Liver (tissue), 3 donors: ENCODE measurements at regions not wholly inside any gene's neighbourhood (a gene's known extent, or its start where the extent isn't known, plus 50 kb on each side); places are given as distances from the start of the nearest gene placed in this dataset.

Experiments
- EGR1 ChIP-seq, 2 donors: IDR thresholded peaks; 2 replicates each; pipeline ENCODE4 v1.6.1; 2016 to 2018; ENCODE audit warnings: antibody characterized with exemption in 2 of 2, low read depth in 2 of 2
- HNF4G ChIP-seq: IDR thresholded peaks from 2 replicates; pipeline ENCODE4 v1.6.1; 2016; ENCODE audit warnings: antibody characterized with exemption
- JUND ChIP-seq, 2 donors: IDR thresholded peaks; 2 replicates each; pipeline ENCODE4 v1.6.1; 2016; ENCODE audit warnings: antibody characterized with exemption in 2 of 2
- MAX ChIP-seq: IDR thresholded peaks from 2 replicates; pipeline ENCODE4 v1.6.1; 2016; ENCODE audit warnings: antibody characterized with exemption
- TAF1 ChIP-seq: conservative IDR thresholded peaks from 2 replicates; pipeline ENCODE4 v1.6.1; 2016; ENCODE audit warnings: antibody characterized with exemption, mild to moderate bottlenecking
- TF ChIP-seq, protein P1 (sequence below): fragments of 150-350 bp; IDR thresholded peaks from 2 replicates; pipeline ENCODE4 v1.5.1; 2017; ENCODE audit warnings: improper control_type of control experiment, low read depth, low read length; ENCODE audit not compliant: missing input control
- donor health status: healthy.
- donor health status: healthy.

DNA sequence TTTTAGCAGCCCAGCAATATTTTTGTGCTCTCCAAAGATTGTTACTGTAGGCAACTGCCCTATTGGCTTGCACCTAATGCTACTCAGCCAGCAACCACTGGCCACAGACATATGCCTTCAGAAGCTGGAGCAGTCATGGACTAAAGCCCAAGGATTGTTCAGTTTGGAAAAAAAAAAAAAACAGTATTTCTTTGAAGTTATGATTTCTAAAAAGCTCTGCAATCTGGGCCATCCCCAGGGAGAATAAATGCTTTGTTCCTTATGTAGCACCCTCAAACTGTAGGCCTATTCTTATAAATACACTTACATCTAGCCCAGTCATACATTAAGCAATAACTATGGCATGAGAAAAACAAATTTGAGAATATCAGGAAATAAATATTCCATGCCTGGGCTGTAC is 2190.5 kb upstream of the RAG2 start:
- TF ChIP-seq, protein P1, sequence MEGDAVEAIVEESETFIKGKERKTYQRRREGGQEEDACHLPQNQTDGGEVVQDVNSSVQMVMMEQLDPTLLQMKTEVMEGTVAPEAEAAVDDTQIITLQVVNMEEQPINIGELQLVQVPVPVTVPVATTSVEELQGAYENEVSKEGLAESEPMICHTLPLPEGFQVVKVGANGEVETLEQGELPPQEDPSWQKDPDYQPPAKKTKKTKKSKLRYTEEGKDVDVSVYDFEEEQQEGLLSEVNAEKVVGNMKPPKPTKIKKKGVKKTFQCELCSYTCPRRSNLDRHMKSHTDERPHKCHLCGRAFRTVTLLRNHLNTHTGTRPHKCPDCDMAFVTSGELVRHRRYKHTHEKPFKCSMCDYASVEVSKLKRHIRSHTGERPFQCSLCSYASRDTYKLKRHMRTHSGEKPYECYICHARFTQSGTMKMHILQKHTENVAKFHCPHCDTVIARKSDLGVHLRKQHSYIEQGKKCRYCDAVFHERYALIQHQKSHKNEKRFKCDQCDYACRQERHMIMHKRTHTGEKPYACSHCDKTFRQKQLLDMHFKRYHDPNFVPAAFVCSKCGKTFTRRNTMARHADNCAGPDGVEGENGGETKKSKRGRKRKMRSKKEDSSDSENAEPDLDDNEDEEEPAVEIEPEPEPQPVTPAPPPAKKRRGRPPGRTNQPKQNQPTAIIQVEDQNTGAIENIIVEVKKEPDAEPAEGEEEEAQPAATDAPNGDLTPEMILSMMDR: no peak
- TF ChIP-seq JUND (IDR thresholded peaks at IDR 0.05) (no peak), TAF1 (no peak), MAX (no peak), EGR1 (IDR thresholded peaks at IDR 0.05; ENCODE audit: low read depth in 2 of 2) (no peak), HNF4G (no peak)
